Mesodermal cell (in vitro differentiated cells): ENCODE measurements at regions not wholly inside any gene's neighbourhood (a gene's known extent, or its start where the extent isn't known, plus 50 kb on each side); places are given as distances from the start of the nearest gene placed in this dataset.

Source experiments
- H3K27ac ChIP-seq: 2 replicates; pipeline ENCODE4 v1.7.0; 2013; ENCODE audit warnings: mild to moderate bottlenecking, low read depth, low read length, moderate library complexity; ENCODE audit not compliant: severe bottlenecking
- H3K36me3 ChIP-seq: 2 replicates; pipeline ENCODE4 v1.7.1; 2013; ENCODE audit warnings: mild to moderate bottlenecking, low read length, moderate library complexity; ENCODE audit not compliant: control insufficient read depth, insufficient read depth
- H3K4me1 ChIP-seq: one replicate; pipeline ENCODE4 v1.7.1; 2013; ENCODE audit warnings: mild to moderate bottlenecking, low read length; ENCODE audit not compliant: insufficient read depth, control insufficient read depth, poor library complexity, severe bottlenecking
- H3K4me3 ChIP-seq: 2 replicates; pipeline ENCODE4 v1.7.0; 2013; ENCODE audit warnings: low read length, control low read depth, mild to moderate bottlenecking; ENCODE audit not compliant: insufficient read depth, poor library complexity, severe bottlenecking; ENCODE audit errors: extremely low read depth
- H3K9me3 ChIP-seq: 2 replicates; pipeline ENCODE4 v1.7.1; 2013; ENCODE audit warnings: mild to moderate bottlenecking, low read length, moderate library complexity; ENCODE audit not compliant: control insufficient read depth
- WGBS, 2 experiments: methylation state at CpG; one replicate each; pipeline ENCODE4 v1.1.5; 2013; ENCODE audit warnings: missing lambda C conversion rate in 2 of 2; ENCODE audit not compliant: insufficient coverage in 2 of 2; 5-methylcytosine and 5-hydroxymethylcytosine counted together

GRCh38 chr2:20541651-20542050, 94.8 kb downstream of the RHOB start:
- H3K36me3 ChIP-seq = no peaks in the 10 kb centered on the region
- H3K9me3 ChIP-seq = peaks cover 5% of the 10 kb centered on the region
- no peak overlapping the region for H3K4me3 ChIP-seq
- peaks cover 29% of the 10 kb centered on the region for H3K4me1 ChIP-seq
- WGBS, 2 experiments = 87 to 93% methylated on average over 5 of the region's 5 CpGs
- no peak overlapping the region for H3K27ac ChIP-seq

DNA sequence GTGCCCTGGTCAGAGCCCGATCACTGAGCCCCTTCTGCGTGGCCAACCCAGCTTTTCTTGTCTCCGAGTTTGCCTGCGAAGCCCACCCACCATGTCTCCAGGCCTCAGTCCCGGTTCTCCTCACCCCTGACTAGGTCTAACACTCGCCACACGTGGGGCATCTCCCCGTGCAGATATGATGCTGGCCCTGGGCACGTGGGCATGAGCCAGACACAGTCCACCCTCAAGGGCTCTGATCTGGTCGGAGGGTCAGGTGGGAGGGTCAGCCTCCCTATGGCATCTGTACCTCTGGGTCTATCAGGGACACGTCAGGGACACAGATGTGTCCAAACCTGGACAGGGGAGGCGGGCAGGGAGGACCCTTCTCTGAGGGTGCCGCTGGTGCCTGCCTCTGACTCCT, 95.4 kb downstream of the RHOB start:
- no peaks in the 10 kb centered on the region for H3K36me3 ChIP-seq
- H3K4me1 ChIP-seq = peaks cover 23% of the 10 kb centered on the region
- 95% methylated on average over 9 to 13 of the region's 13 CpGs for WGBS, 2 experiments
- H3K27ac ChIP-seq = no peak overlapping the region
- H3K9me3 ChIP-seq = peaks cover 5% of the 10 kb centered on the region
- no peak overlapping the region for H3K4me3 ChIP-seq

GRCh38 chr2:20542746-20543468, 96.0 kb downstream of the RHOB start:
- H3K9me3 ChIP-seq = peaks cover 5% of the 10 kb centered on the region
- peaks cover 22% of the 10 kb centered on the region for H3K4me1 ChIP-seq
- 91 to 96% methylated on average over 9 of the region's 13 CpGs for WGBS, 2 experiments
- H3K36me3 ChIP-seq = no peaks in the 10 kb centered on the region
- no peak overlapping the region for H3K4me3 ChIP-seq
- H3K27ac ChIP-seq = no peak overlapping the region

GRCh38 chr2:20543469-20544152, 96.7 kb downstream of the RHOB start:
- Histone ChIP-seq H3K4me1 (peaks cover 22% of the 10 kb centered on the region), H3K4me3 (no peak overlapping the region), H3K9me3 (peaks cover 5% of the 10 kb centered on the region), H3K27ac (no peak overlapping the region), H3K36me3 (no peaks in the 10 kb centered on the region)
- 76 to 80% methylated on average over 5 to 7 of the region's 9 CpGs for WGBS, 2 experiments

DNA sequence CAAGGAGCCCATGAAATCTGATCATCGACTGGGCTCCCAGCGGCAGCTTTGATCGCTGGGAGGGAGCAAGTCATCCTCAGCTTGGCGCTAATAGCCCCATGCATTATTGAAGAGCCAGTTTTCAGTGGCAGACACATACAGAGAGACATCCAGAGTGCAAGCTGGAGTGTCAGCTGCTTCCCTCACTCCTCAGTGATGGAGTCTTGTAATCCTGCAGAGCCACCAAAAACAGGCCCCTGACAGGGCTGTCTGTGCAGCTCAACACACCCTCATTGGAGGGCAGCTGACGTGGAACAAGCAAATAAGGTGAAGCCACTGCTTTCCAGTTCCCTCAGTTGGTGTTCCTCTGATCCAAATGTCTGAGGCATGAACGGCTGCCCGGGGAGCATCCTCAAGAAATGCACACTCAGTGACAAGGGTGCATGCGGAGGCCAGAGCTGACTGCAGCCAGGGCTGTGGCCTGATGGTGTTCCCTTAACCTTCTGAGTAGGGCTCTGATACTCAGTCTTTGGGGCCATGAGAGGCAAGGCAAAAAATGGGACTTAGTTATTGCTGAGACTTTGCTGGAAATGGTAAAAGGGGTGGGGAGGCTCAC, 97.4 kb downstream of the RHOB start:
- 75 to 90% methylated on average over 6 to 8 of the region's 8 CpGs for WGBS, 2 experiments
- Histone ChIP-seq H3K9me3 (peaks cover 5% of the 10 kb centered on the region), H3K27ac (no peak overlapping the region), H3K4me3 (no peak overlapping the region), H3K4me1 (peaks cover 19% of the 10 kb centered on the region), H3K36me3 (no peaks in the 10 kb centered on the region)

DNA sequence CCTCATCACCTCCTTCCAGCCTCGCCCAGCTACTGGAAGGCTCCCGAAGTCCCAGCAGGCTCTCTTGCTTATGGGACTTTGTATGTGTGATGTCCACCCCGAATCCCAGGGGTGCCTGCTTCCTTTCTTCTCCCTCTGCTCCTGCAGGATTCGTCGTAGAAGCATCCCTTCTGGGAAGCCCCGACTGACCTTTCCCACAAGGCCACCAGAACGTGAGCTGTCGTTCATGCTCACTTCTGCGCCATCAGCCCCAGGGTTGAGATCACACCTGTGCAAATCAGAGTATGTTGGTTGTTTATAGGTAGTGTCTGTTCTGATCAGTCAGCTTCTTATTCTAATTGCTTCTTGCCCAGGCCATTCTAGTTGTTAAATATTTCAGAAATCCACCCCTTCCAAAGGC, 101.8 kb downstream of the HS1BP3 start:
- Histone ChIP-seq H3K36me3 (no peaks in the 10 kb centered on the region), H3K9me3 (peaks cover 5% of the 10 kb centered on the region), H3K4me1 (peaks cover 6% of the 10 kb centered on the region), H3K27ac (no peak overlapping the region), H3K4me3 (no peak overlapping the region)
- WGBS, 2 experiments = 95 to 100% methylated on average over 5 to 8 of the region's 9 CpGs

DNA sequence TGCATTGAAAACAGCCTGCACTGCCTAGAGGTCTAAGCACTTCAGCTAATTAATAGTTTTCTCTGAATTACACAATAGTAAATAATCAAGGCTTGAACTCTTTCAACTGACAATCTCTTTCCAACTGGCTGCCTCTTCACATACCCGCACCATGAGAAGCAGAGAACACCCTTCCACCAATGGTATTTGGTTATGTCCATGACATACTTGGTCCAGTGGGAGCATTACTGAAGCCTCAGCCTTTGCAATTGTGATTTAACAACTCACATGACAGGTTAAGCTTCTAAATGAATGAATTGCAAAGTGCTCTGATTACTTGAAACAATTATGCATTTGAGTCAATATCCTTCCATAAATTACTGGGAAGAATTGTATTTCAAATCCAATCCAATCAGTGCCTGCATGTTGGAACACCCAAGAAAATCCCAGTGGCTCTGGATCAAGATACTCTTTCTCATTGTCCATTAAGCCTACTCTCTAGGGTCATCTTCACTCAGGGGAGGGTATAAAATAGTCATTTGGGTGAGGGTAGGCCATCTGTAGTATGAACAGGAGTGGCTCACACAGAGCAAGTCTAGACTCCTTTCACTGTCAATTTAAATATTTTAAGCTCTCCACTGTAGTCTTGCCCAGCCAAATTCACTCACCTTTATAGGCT, 101.1 kb downstream of the HS1BP3 start:
- Histone ChIP-seq H3K4me3 (no peak overlapping the region), H3K9me3 (peaks cover 5% of the 10 kb centered on the region), H3K36me3 (no peaks in the 10 kb centered on the region), H3K4me1 (peaks cover 6% of the 10 kb centered on the region), H3K27ac (no peak overlapping the region)
- WGBS, 2 experiments = no CpG with 5 or more reads among the region's 1 CpG

DNA sequence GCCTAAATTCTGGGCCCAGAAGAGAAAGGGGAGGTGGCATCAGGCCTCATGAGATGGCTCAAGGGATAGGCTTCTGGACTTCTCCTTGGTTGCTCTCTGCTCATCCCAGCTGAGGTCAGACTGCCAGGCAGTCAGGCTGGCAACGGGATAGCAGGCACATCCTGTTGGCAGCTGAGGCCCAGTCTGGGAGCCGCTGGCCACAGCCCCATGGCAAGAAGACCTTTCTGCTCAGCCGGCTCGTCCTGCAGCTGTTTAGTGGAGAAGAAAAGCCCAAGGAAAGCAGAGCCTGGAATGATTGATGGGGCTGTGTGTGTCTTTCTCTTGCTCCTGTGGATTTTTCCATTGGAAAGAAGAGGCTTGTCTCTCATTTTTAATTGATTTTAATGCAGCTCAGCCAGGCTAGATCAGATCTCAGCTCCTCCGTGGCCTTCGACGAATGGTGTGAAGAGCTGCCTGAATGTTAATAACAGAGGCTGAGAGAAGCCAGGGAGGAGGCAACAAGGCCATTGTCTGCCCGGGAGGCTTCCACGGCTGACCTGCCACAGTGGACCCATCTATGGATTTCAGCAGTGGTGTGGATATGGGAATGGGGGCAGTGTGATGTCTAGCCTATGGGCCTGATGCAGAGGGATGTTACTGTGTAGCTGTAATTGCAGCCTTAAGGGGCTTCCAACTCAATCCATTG, 99.5 kb downstream of the HS1BP3 start:
- 67 to 68% methylated on average over 9 of the region's 9 CpGs for WGBS, 2 experiments
- no peak overlapping the region for H3K4me3 ChIP-seq
- no peaks in the 10 kb centered on the region for H3K36me3 ChIP-seq
- no peaks in the 10 kb centered on the region for H3K9me3 ChIP-seq
- H3K4me1 ChIP-seq = peaks cover 6% of the 10 kb centered on the region
- no peak overlapping the region for H3K27ac ChIP-seq

DNA sequence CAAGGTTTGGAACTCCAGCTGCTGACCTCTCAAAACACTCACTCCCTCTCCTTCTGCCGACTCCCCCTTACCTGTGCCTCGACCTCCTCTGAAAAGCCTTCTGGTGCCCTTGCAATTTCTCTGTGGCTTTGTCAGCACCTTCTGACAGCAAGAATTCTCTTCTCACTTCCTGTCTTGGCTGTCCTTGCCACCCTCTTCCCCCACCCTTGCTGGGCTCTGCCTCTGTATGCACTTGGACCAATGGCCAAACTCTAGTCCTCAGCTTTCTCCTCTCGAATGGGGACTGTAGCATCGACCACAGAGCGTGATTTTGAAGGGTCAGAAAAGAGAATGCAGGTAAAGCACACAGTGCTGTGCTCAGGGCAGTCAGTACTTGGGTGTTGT, 99.0 kb downstream of the HS1BP3 start:
- no peak overlapping the region for H3K4me3 ChIP-seq
- H3K36me3 ChIP-seq = no peaks in the 10 kb centered on the region
- no peaks in the 10 kb centered on the region for H3K9me3 ChIP-seq
- H3K27ac ChIP-seq = no peak overlapping the region
- 80 to 93% methylated on average over 2 to 5 of the region's 5 CpGs for WGBS, 2 experiments
- peaks cover 6% of the 10 kb centered on the region for H3K4me1 ChIP-seq

DNA sequence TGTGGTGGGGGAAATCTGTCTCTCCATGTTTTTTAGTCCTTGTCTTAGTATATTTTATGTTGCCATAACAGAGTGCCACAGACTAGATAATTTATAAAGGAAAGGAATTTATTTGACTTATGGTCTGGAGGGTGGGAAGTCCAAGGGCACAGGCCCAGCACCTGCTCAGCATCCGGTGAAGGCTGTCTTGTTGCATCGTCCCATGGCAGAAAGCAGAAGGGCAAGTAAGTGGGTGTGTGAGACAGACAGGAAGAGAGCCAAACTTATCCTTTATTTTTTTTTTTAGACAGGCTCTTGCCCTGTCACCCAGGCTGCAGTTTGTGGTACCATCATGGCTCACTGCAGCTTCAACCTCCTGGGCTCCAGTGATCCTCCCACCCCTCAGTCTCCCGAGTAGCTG, 98.1 kb downstream of the HS1BP3 start:
- H3K36me3 ChIP-seq = no peaks in the 10 kb centered on the region
- WGBS, 2 experiments = 33 to 92% methylated on average over 1 to 2 of the region's 3 CpGs
- no peak overlapping the region for H3K27ac ChIP-seq
- peaks cover 6% of the 10 kb centered on the region for H3K4me1 ChIP-seq
- no peak overlapping the region for H3K4me3 ChIP-seq
- no peaks in the 10 kb centered on the region for H3K9me3 ChIP-seq
